ENCODE measurements at regions not wholly inside any gene's neighbourhood (a gene's known extent, or its start where the extent isn't known, plus 50 kb on each side); places are given as distances from the start of the nearest gene placed in this dataset.
A peak's percentile ranks its signal among the peaks of the same experiment; 100 is the strongest.
"Not testable (repeated sequence)": the region's sequence is repeated elsewhere in the genome, so short reads cannot be mapped to it uniquely, and the experiment has no call there.

DNA sequence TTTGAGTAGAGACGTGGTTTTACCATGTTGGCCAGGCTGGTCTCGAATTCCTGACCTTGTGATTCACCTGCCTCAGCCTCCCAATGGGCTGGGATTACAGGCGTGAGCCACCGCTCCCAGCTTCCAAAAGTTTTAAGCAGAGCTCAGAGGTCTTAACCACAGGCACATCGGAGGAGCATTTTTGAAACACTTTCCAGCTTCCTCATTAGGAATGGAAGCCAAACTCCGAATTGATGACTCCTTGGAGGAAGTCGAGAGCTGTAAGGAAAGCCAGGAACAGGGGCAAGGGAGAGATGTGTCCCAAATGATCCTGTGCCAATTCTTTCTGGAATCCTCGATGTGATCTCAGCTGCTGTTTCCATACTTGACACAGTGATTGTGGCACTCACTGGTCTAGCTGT lies 56.2 kb upstream of the CCZ1B start:
- not testable (repeated sequence) for DNase-seq

DNA sequence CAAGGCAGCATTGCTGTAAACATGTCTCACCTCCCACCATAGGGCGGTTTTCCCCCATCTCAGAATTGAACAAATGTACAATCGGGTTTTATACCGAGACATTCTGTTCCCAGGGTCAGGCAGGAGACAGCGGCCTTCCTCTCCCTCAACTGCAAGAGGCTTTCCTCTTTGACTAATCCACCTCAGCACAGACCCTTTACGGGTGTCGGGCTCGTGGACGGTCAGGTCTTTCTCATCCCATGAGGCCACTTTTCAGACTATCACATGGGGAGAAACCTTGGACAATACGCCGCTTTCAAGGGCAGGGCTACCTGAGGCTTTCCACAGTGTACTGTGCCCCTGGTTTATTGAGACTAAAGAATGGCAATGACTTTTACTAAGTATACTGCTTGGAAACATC lies 57.7 kb upstream of the CCZ1B start:
- DNase-seq: not testable (repeated sequence)

DNA sequence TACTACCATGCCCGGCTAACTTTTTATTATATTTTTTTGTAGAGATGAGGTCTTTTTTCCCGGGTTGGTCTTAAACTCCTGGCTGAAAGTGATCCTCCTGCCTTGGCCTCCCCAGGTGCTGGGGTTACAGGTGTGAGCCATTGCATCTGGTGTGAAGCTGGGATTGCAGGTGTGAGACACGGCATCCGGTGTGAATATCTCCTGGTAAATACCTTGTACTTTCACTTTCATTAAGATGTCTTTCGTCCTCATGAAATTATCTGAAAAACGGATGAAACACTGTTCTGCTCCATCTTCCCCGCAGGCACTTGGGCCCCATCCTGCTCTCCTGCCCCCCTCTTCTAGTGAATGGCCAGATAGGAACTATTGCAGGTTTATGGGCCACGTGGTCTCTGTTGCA lies 60.1 kb upstream of the CCZ1B start:
- no peak for DNase-seq

DNA sequence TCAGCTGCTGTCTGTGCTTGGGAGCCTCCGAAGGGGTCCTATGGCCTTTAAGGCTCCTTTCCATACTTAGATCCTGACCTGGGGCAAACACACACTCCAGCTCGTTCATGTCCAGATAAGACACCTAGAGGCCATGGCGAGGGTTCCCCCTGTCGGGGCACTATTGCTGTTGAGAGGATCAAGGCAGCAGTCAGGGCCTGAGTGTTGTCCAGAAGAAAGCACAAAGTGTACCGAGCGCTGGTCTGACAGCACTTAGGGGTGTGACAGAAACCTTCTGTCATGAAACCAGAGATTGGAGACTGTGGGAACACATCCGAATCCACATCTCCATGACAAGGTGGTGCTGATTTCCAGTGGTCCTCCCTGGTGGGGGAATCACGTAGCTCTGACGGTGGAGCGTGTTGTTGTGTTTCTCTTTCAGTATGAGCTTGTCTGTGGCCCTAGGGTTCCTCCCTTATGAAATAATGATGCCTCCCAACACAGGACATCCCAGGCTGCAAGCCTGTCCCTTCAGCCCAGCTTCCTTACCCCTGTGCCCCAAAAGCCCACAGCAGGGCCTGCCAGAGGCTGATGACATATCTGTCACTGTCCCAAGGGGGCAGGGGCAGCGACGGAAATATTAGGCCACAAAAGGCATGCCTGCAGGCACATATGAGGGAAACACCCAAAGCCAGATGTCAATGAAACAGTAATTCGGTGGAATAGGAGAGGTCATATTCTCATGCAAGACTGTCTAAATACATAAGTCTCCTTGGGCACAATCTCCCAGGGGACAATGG lies 62.4 kb upstream of the CCZ1B start:
- DNase-seq: not testable (repeated sequence)

DNA sequence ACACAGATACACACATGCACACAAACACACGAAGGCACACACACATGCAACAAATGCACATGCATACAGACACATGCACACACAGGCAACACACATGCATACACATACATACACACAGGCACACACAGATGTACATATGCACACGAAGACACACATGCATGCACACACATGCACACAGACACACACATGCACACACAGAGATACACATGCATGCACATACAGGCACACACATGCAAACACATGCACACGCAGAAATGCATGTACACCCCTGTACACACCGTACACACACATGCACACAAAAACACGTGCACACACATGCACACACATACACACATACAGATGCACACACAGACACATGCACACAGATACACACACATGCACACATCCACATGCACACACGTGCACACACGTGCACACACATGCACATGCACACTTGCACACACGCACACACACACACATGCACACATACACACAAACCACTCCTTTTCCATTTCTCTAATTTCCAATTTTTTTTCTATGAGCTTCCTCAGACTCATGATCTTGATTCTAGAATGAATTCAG lies 63.3 kb upstream of the CCZ1B start:
- no peak for DNase-seq

DNA sequence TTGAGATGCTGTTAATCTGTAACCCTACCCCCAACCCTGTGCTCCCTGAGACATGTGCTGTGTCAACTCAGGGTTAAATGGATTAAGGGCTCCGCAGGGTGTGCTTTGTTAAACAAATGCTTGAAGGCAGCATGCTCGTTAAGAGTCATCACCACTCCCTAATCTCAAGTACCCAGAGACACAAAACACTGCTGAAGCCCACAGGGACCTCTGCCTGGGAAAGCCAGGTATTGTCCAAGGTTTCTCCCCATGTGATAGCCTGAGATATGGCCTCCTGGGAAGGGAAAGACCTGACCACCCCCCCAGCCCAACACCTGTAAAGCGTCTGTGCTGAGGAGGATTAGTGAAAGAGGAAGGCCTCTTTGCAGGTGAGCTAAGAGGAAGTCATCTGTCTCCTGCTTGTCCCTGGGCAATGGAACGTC lies 76.0 kb upstream of the CCZ1B start:
- not testable (repeated sequence) for DNase-seq

DNA sequence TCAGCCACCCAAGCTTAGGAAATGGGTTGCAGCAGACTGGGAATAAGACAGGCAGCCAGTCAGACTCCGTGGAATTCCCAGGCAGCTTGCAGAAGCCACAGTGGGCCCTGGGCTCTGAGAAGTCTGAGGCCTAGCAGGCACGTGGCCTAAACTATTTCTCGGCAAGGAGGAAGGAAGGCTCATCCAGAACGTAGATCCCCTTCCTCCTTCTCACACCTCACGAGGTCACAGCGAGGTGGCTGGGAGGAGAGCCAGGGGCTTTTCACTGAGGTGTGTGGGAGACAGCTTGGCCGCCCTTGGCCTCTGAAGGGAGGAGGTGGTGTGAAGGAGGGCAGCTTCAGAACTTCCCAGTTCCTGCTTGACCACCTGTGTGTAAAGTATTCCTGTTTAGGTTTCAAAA lies 77.2 kb upstream of the CCZ1B start:
- DNase-seq: not testable (repeated sequence)

DNA sequence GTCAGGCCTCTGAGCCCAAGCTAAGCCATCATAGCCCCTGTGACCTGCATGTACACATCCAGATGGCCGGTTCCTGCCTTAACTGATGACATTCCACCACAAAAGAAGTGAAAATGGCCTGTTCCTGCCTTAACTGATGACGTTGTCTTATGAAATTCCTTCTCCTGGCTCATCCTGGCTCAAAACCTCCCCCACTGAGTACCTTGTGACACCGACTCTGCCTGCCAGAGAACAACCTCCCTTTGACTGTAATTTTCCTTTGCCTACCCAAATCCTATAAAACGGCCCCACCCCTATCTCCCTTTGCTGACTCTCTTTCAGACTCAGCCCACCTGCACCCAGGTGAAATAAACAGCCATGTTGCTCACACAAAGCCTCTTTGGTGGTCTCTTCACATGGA lies 77.7 kb upstream of the CCZ1B start:
- not testable (repeated sequence) for DNase-seq

DNA sequence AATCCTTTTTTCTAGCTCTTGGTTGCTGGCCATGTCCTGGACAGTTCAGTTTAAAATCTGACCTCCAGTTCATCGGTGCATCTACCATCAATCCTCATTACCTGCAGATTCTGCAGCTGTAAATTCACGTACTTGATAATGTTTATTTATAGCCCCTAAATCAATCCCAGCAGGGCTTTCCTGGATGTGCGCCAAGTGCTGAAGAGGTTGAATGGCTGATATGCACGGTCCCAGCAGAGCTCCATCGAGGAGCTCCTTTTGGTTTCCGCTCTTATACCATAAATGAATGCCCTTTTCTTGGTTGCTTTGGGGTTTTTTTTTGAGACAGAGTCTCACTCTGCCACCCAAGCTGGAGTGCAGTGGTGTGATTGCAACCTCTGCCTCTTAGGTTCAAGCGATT lies 91.2 kb upstream of the CCZ1B start:
- DNase-seq: no peak

DNA sequence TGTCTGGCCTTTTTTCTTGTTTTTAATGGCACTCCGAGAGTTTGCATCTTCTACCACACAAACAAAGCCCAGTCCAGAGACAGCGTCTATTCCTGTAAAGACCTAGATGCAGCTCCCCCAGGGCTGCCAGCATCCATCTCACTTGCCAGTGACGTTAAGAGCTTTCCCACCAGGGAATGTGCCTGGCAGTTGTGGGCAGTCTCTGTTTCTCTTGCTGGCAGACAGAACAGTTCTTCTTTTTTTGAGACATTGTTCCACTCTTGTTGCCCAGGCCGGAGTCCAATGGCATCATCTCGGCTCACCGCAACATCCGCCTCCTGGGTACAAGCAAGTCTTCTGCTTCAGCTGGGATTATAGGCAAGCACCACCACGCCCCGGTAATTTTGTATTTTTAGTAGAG lies 93.1 kb upstream of the CCZ1B start:
- DNase-seq: not testable (repeated sequence)

DNA sequence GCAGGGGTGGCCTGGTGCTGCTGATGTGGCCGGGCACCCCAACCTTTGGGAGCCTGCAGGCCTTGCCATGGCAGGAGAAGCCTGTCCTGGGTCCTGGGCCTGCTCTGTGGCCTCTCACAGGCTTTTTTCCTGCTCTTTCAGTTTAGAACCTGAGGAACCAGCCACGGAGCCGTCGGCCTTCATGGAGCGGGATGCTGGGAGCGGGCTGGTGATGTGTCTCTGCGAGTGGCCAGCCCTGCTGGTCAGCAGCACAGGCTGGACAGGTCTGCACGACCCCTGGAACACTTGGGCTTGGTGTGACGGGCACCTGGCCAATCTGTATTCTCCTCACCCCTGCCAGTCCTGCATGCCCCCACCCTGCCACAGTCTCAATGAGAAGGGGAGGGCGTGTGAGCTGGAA lies 98.4 kb upstream of the CCZ1B start:
- DNase-seq: not testable (repeated sequence)

DNA sequence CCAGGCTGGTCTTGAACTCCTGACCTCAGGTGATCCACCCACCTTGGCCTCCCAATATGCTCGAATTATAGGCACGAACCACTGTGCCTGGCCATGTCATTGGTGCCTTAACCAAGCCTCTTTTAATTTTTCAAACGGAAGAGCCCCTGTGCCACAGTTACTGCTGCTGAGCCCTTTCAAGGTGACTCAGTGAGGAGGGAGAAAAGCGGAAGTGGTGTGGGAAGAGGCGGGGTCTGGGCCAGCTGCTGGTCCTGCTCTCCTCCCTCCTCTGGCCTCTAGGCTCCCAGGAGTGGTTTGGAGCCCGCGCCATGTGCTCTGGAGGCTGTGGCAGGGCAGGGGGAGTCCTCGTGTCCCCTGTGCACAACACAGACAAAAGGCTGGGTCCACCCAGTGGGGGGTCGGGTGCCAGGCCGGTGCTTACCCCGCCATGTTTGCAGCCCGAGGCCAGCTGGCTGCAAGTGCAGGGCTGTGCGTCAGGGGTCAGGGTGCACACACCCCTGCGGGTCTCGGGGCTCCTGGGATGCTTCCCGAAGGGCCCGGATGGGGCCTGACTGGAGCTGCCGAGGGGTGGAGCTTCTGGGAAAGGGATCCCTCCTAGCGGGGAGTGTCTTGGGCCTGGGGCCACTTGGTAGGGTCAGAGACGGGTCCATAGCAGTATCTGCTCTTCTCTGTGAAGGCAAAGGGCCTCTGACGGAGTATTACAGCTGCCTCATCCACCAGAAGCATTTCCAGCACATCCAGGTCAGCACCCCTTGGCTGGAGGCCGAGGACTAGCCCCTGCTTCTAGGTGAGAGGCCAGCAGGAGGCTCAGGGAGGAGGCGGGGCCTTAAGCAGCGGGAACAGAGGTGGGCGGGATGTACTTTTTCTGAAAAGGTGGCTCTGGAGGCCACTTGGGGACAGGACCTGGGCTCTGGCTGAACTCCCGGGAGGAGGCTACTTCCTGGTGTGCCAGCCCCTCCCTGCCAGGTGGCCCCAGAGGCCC lies 100.4 kb upstream of the CCZ1B start:
- not testable (repeated sequence) for DNase-seq

DNA sequence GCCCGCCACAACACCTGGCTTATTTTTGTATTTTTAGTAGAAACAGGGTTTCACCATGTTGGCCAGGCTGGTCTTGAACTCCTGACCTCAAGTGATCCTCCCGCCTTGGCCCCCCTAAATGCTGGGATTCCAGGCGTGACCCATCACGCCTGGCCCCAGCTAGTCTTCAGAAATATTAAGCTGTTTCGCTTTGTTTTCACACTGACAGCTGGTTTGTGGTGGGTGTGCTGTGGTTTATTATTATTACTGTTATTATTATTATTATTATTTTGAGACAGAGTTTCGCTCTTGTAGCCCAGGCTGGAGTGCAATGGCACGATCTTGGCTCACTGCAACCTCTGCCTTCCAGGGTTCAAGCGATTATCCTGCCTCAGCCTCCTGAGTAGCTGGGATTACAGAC lies 101.6 kb upstream of the CCZ1B start:
- not testable (repeated sequence) for DNase-seq

DNA sequence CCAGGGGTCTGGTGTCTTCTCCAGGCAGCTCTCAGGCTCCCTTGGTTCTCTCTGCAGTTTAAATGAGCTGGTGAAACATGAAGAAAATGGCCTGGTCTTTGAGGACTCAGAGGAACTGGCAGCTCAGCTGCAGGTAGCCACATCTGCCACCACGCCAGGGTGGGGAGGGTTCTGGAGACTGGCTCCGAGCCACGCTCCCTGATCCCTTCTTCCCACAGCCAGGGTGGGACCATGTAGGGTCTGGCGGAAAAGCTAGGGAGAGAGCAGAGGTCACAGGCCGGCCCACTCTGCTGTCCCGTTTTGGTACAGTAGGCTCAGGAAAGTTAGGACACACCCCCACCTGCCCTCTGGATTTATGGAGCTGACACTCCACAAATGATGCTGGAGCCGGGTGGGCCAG lies 103.5 kb upstream of the CCZ1B start:
- not testable (repeated sequence) for DNase-seq

DNA sequence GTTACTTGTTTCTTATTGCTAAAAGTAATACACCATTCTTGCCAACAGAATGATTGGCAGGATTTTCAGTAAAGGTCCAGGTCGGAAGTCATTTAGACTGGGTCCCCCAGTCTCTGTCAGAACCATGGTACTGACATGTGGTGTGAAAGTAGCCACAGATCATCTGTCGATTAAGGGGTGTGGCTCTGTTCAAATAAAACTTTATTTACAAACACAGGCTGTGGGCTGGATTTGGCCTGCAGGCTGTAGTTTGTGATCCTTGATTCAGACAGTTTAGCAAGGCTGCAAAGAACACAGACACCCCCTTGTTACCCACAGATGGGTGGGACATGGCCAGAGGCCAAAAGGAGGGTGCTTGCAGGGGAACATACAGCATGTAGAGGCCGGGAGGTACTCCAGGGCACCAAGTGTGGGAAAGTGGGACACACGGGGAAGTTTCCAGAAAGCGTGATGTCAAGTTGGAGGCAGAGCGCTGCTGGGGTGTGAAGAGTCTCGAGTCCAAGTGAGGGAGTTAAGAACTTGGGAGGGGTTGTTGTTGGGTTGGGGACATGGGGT lies 104.1 kb upstream of the CCZ1B start:
- DNase-seq: not testable (repeated sequence)

DNA sequence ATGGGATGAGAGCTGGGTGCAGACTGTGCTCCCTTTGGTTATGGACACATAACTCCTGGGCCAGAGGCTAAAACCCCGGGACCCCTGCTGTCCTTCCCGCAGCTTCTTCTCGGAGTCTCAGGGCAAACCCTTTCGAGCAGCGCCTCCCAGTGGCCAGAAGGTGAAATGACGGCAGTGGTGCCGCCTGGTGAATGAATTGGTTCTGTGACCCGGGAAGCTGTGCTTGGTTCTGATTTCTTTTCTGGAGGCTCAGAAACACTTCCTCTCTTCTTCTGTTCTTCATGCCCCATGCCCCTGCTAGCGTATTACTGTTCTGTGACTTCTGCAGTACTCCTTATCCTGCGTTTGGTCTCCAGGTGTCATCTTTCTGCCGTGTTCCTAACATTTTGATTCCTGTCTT lies 104.7 kb upstream of the CCZ1B start:
- peak; percentile 63 for DNase-seq

DNA sequence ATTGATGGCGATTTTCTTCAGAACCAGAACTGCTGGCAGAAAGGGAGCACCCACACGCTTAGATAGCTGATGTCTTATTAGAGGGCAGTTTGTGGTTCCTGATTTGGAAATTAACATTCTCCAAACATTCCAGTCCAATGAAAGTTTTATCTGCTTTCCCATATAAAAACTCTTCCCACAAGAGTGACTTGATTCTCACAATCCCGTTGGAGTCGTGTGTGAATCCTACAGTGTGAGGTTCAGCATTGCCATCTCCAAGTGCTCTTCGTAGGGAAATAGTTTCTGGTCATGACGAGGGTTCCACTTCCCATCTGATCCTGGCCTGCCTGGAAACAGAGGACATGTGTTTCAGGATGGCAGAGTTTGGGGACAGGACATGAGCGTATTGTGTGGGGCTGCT lies 105.4 kb upstream of the CCZ1B start:
- DNase-seq: not testable (repeated sequence)

DNA sequence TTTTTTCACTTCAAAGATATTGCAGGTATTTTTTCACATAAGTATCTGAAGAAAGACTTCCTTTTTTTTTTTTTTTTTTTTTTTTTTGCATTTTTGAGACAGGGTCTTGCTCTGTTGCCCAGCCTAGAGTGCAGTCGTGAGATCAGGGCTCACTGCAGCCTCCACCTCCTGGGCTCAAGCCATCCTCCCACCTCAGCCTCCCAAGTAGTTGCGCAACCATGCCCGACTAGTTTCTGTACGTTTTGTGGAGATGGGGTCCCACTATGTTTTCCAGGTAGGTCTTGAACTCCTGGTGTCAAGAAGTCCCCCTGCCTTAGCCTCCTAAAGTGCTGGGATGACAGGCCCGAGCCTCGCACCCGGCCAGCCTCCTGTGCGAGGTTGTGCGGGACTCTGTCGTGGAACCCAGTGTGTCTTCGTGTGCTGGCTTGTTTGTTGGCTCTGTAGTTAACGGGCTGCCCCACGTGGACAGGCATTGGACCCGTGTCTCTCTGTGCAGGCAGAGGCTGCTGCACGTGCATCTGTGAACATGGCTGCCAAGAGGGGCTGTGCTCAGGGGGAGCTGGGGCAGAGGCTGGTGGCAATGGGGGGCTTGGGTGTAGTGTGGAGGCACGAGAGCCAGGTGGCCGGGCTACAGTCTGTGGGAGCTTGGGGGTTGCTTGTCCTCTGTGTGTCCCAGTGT lies 108.0 kb upstream of the CCZ1B start:
- DNase-seq: not testable (repeated sequence)

DNA sequence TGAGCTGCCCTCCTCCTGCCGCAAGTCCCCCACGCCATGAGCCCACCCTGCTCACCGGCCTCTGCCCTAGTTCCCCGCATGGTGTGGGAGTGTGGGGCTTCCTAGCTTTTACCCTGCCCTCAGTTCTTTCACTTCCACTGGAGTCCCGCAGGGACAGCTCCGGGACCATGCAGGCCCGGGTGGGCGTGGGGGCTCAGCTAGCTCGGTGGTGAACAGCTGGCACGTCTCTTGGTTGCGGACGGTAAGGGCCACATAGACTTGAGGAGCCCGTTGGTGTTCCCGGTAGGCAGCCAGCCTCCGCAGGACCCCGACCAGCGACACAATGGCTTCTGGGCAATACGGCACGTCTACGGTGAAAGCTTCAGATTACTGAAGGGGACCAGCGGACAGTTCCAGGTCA lies 108.9 kb upstream of the CCZ1B start:
- no peak for DNase-seq

DNA sequence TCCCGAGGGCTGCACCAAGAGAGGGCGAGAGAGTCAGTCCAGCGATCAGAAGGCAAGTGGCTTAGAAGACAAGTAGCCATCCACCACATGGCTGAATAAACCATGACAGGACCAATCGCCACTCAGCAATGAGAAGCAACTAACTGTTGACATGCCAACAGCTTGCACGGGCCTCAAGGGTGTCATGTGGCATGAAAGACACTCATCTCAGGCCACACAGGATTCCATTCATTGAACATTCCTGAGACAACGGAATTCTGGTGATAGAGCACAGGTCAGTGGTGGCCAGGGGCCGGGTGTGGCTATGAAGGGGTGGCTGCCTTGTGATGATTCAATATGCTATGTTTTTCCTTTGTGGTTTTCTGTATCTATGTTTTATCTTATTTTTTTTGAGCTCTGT lies 110.6 kb upstream of the CCZ1B start:
- not testable (repeated sequence) for DNase-seq

DNA sequence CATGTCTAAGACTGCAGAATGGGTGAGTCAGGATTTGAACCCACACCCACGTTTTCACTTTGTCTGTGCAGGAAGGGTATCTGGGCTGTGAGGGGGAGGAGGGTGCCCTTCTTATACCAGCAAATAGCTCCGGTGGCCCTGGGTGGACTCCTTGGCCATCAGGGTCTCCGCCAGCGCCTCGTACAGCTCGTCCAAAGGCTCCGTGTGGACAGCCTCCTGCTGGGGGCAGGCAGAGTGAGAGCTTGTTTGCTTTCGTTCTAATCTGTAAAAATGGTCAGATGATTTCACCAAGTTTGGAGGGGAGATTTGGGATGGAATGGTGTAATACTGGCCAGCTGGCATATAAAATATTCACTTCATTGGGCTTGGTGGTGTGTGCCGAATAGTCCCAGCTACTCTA lies 111.7 kb upstream of the CCZ1B start:
- not testable (repeated sequence) for DNase-seq

DNA sequence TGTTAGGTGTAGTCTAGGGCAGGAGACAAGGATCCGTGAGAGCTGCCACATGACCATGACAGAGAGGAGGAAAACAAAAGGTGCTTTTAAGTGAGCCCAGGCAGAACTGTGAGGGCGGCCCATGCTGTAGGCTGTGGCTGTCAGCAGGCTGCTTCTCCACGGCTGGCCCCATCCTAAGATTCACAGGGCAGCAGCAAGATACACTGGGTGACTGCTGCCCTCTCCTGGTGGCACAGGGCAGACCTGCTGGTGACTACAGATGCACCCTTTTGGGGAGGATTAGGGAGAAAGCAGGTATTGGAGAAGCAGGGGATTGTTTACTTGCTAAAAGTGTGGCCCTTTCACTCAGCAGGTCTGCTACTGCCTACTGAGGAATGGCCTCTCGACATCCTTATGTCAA lies 112.2 kb upstream of the CCZ1B start:
- DNase-seq: peak; percentile 32

DNA sequence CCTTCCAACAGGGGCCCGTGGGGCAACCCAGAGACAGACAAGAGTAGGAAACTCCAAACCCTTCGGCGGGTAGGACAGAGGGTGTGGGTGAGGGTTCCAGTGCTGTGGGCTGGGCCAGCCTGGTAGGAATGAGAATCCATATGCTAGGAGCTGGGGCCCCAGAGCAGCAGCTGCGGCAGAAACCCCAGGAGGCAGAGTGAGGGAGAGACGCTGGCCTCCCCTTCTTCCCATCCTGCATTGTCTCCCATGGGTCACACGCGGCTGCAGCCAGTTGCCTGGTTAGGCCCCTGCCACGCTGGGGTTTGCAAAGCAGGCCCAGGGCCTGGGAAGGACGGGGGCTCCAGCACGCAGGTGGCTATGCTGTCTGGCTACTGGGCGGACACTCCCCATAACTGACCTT lies 113.1 kb upstream of the CCZ1B start:
- DNase-seq: not testable (repeated sequence)

All from stimulated activated CD8-positive, alpha-beta memory T cell treated with anti-CD3 and anti-CD28 coated beads, Interleukin-4, amount 100 ng/mL, for 48 hours (primary cell).